GM18861 (cell line): ENCODE measurements at regions not wholly inside any gene's neighbourhood (a gene's known extent, or its start where the extent isn't known, plus 50 kb on each side); places are given as distances from the start of the nearest gene placed in this dataset.

ENCODE experiments used
- ATAC-seq: cut with Tn5 transposase; IDR thresholded peaks from one replicate; pipeline ENCODE4 v1.9.1; 2021; ENCODE audit not compliant: unreplicated experiment

- no peak for ATAC-seq
These were observed 359.5 kb upstream of the MKI67 start for GRCh38 chr10:128485701-128486235.

- no peak for ATAC-seq
These were observed 361.3 kb upstream of the MKI67 start for GRCh38 chr10:128487517-128487916.

GRCh38 chr10:128489324-128490247 is 363.4 kb upstream of the MKI67 start:
- ATAC-seq = no peak

- no peak for ATAC-seq
These were observed 365.5 kb upstream of the MKI67 start for GRCh38 chr10:128491686-128492085.

- ATAC-seq = no peak
These were observed 367.6 kb upstream of the MKI67 start for GRCh38 chr10:128493811-128494210.

- no peak for ATAC-seq
These were observed 368.4 kb upstream of the MKI67 start for GRCh38 chr10:128494665-128495064.

- ATAC-seq = no peak
These were observed 371.6 kb upstream of the MKI67 start for GRCh38 chr10:128497660-128498377.

GRCh38 chr10:128498378-128498730 is 372.1 kb upstream of the MKI67 start:
- ATAC-seq = no peak

- no peak for ATAC-seq
These were observed 372.5 kb upstream of the MKI67 start for GRCh38 chr10:128498746-128499145.

GRCh38 chr10:128499486-128499885 is 373.3 kb upstream of the MKI67 start:
- no peak for ATAC-seq

GRCh38 chr10:128499956-128500355 is 373.7 kb upstream of the MKI67 start:
- ATAC-seq = no peak

GRCh38 chr10:128500642-128501041 is 374.4 kb upstream of the MKI67 start:
- no peak for ATAC-seq

- no peak for ATAC-seq
These were observed 379.1 kb upstream of the MKI67 start for GRCh38 chr10:128505346-128505745.

GRCh38 chr10:128506423-128506822 is 380.2 kb upstream of the MKI67 start:
- ATAC-seq = no peak

GRCh38 chr10:128507066-128507465 is 380.8 kb upstream of the MKI67 start:
- no peak for ATAC-seq

- ATAC-seq = no peak
These were observed 385.1 kb upstream of the MKI67 start for GRCh38 chr10:128511284-128511683.

GRCh38 chr10:128512767-128513166 is 386.5 kb upstream of the MKI67 start:
- ATAC-seq = no peak

- ATAC-seq = no peak
These were observed 388.3 kb upstream of the MKI67 start for GRCh38 chr10:128514536-128514935.

GRCh38 chr10:128516180-128516579 is 390.0 kb upstream of the MKI67 start:
- no peak for ATAC-seq

- no peak for ATAC-seq
These were observed 390.9 kb upstream of the MKI67 start for GRCh38 chr10:128517167-128517566.

GRCh38 chr10:128518000-128518399 is 391.8 kb upstream of the MKI67 start:
- no peak for ATAC-seq

GRCh38 chr10:128519581-128519980 is 393.4 kb upstream of the MKI67 start:
- ATAC-seq = no peak
